GM21381 (cell line): ENCODE measurements at regions not wholly inside any gene's neighbourhood (a gene's known extent, or its start where the extent isn't known, plus 50 kb on each side); places are given as distances from the start of the nearest gene placed in this dataset.
"Not testable (repeated sequence)": the region's sequence is repeated elsewhere in the genome, so short reads cannot be mapped to it uniquely, and the experiment has no call there.

Source experiments
- ATAC-seq: cut with Tn5 transposase; IDR thresholded peaks from one replicate; pipeline ENCODE4 v1.9.1; 2021; ENCODE audit warnings: mild to moderate bottlenecking, moderate library complexity; ENCODE audit not compliant: unreplicated experiment

GRCh38 chr11:128171506-128171905 is 415.9 kb downstream of the ETS1 start:
- no peak for ATAC-seq

GRCh38 chr11:128165572-128165971 is 421.8 kb downstream of the ETS1 start:
- no peak for ATAC-seq

- no peak for ATAC-seq
Observed at GRCh38 chr11:128164080-128164741, 423.1 kb downstream of the ETS1 start.

DNA sequence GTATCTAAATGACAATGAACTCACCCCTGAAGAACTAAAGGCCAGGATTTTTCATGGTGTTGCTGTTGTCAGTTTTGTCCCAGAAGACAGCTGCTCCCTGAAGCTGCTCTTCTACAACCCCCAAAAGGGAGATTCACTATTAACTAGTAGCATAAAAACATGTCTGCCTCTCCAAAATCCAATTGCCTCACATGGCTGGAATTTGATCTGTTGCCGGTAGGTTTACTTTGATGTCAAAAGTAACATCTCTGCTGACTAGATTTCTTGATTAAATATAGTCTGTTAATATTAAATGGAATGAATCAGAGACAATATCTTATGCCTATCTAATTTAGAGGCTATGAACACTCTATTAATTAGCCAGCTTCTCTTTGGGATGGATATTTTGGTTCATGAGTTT is 425.4 kb downstream of the ETS1 start:
- ATAC-seq: no peak

DNA sequence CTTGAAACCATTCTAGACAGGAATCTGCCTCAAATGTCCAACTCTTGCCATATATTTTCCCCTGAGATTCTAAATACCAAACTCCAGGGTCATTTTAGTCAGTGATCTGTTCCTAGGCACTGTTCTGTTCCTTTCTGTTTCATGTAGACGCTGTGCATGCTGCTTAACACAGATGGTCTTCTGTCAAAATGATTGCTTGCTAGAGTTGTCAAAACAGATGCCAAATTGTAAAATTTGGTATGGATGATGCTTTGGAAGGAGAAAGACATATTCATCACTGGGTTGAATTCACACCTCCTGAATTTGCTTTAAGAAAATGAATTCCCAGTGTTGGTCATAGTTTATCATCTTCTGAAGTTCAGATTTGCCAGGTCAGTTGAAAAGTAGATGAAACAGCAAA is 425.9 kb downstream of the ETS1 start:
- ATAC-seq: no peak

DNA sequence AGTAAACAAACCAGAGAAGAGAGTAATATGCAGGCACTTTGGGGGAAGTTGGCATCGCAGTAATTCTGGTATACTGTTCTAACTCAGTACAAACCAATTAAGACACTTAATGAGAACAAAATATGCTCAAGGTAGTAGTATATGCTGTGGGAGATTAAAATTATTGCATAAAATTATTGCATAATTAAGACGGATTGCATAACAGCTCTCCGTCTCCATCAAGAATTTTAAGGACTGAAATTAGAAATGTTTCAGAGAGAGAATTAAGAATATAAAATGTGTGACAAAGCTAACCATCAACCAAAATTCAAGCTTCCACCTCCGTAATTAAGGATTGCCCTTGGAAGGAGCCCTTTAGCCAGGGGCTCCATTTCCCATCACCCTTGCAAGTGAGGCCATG is 428.5 kb downstream of the ETS1 start:
- ATAC-seq: no peak

- peak; percentile 89 for ATAC-seq
Observed at GRCh38 chr11:128157423-128158298, 429.7 kb downstream of the ETS1 start.

- ATAC-seq: no peak
Observed at GRCh38 chr11:128156486-128156885, 430.9 kb downstream of the ETS1 start.

DNA sequence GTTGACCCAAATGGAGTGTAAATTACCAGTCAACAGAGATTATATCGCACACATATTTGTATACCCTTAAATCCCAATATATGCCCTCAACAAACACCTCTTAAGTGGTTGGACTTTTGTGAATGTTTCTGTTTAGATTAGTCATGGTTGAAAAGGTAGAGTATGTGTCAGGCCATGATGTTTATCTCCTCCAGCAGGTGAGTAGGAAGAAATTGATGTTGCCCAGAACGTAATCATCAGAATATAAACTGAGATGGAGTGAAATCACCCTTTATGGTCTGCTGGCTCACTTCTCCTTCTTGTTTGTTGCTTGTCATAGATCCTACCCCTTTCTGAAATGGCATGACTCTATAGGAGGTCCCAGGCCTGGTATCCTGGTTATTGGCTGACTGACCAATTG is 431.8 kb downstream of the ETS1 start:
- no peak for ATAC-seq

DNA sequence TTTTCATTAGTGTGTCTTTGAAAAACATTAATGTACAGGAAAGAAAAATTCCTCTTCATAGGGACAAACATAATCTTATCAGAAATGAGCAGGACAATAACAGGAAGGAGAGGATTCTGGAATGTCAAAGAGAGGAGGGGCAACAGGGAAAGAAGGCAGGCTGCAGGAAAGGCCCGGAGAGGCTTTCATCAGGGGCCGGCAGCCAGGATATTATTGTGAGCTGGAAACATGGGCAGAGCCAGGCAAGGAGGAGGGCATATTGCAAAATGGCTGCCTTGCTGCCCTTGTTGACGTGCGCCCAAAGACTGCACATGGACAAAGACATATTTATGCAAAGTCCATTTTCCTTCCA is 433.7 kb downstream of the ETS1 start:
- ATAC-seq: no peak

DNA sequence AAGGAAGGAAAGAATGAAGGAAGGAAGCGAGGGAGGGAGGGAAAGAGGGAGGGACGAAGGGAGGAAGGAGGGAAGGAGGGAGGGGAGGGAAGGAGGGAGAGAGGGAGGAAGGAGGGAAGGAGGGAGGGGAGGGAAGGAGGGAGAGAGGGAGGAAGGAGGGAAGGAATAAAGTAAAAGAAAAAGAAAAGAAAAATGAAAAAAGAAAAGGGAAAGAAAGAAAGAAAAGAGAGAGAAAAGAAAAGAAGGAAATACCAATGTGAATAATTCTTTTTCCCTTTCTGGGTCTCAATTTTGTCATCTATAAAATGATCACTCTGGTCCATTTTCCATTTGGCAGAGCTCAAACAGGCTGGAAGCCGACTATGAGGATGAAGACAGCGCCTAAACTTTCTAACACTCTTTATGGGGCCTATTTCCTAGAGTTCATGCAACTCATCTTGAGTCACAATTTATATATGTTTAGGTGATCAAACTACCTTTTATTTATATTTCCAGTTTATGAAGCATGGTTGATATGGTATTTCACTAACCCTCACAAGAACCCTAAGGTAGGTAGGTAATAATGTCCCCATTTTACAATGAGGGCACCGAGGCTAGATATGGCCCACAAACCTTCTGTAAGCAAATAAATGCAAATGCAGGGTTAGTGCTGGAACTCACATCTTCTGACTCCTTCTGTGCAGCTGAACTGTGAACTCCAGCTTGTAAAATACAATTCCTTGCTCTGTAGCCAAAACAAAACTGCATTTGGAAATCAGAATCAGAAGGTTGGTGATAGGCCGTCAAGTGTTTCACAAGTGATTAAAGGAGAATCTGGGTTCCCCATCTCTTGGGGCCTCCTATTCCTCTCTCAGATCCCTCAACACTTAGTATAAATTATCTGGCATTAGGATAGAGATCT is 434.3 kb downstream of the ETS1 start:
- ATAC-seq: no peak

DNA sequence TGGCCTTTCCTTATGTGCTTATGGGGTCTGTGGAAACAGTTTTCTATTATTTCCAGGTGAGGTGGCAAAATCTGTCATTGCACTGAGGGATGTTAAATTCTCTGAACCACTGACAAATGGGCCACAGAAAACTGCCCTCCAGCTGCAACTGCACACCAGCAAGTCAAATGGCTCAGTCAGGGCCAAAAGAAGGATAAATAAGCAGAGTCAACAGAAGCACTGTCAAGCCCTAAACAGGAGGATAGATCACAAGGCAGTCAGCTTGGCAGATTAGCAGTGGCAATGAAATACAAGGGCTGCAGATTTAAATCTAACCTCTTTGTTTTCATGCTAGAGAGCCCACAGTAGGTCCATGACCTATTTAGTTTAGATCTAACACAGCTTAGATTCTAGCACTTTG is 435.6 kb downstream of the ETS1 start:
- no peak for ATAC-seq

GRCh38 chr11:128151338-128151737 is 436.0 kb downstream of the ETS1 start:
- ATAC-seq: no peak

GRCh38 chr11:128148208-128148607 is 439.1 kb downstream of the ETS1 start:
- ATAC-seq: no peak

- ATAC-seq: no peak
Observed at GRCh38 chr11:128146926-128147605, 440.3 kb downstream of the ETS1 start.

DNA sequence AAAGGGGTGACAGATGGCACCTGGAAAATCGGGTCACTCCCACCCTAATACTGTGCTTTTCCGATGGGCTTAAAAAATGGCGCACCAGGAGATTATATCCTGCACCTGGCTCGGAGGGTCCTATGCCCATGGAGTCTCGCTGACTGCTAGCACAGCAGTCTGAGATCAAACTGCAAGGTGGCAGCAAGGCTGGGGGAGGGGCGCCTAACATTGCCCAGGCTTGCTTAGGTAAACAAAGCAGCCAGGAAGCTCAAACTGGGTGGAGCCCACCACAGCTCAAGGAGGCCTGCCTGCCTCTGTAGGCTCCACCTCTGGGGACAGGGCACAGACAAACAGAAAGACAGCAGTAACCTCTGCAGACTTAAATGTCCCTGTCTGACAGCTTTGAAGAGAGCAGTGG is 447.1 kb downstream of the ETS1 start:
- not testable (repeated sequence) for ATAC-seq

GRCh38 chr11:128135451-128135850 is 451.9 kb downstream of the ETS1 start:
- no peak for ATAC-seq

- no peak for ATAC-seq
Observed at GRCh38 chr11:128133501-128133900, 453.9 kb downstream of the ETS1 start.

DNA sequence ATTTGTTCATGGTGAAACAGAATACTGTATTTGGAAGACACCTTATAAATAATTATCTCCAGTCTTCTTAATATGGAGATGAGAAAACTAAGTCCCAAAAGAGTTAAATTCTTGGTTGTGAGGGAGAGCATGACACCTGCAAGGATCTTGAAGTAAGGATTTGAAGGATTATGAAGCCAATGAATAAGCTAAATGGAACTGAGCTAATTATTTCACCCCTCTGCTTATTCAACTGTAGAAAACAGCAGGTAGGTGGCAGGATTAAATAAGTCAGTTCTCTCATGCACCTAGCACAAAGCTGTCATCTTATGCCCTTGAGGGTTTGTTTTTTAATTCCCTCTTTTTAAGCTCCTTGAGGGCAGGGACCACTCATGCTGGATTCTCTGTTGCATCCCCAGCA is 457.3 kb downstream of the ETS1 start:
- no peak for ATAC-seq

DNA sequence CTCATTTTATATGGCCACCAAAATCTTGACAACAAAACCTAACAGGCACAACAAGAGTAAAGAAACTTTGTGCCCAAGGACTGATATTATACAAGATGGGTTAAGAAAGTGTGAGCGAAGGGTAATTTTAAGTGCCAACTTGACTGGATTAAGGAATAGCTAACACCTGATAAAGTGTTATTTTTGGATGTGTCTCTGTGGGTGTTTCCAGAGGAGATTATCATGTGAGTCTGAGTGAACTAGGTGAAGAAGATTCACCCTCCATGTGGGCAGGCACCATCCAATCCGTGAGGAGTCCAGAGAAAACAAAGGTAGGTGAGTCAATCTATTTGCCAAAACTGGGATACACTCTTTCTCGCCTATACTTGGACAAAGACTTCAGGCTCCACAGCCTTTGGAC is 461.6 kb downstream of the ETS1 start:
- ATAC-seq: no peak

DNA sequence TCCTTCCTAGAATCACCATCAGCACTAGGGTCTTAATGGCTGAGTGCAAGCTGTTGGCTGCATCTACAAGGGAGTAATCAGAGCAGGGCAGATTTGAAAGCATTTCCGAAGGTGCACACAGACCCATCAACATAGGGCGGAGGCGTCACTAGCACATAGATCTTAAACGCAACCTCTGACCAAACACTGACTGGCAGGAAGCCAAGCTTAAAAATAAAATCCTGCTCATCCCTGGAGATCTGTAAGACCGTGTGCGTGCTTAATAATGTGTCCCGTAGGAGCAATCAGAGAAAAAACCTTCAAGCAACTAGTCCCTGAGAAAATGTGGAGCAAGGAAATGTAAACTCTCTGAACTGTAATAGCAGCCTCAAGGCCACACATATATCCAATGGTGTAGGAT is 470.5 kb downstream of the ETS1 start:
- no peak for ATAC-seq
